Keratinocyte (primary cell): ENCODE measurements at regions not wholly inside any gene's neighbourhood (a gene's known extent, or its start where the extent isn't known, plus 50 kb on each side); places are given as distances from the start of the nearest gene placed in this dataset.
"Not testable (repeated sequence)": the region's sequence is repeated elsewhere in the genome, so short reads cannot be mapped to it uniquely, and the experiment has no call there.

ENCODE experiments used
- DNase-seq: peaks from one replicate; pipeline ENCODE4 v3.0.0-alpha.2; 2011; ENCODE audit warnings: low read depth, missing footprints, low spot score
- FAIRE-seq: peaks from 2 replicates; lab custom pipeline; 2011; peaks lifted over from hg19 to GRCh38; lab: Jason Lieb, UNC
- H2AFZ ChIP-seq: 2 replicates; pipeline ENCODE4 v1.6.0; 2012; ENCODE audit warnings: low read length, control low read depth, inconsistent platforms; ENCODE audit not compliant: control insufficient read depth
- H3K27ac ChIP-seq: 2 replicates; pipeline ENCODE4 v1.5.1; 2011; ENCODE audit warnings: low read length; ENCODE audit not compliant: control insufficient read depth, insufficient read depth
- H3K27me3 ChIP-seq: 3 replicates; pipeline ENCODE4 v1.6.0; 2011; ENCODE audit warnings: low read length; ENCODE audit not compliant: control insufficient read depth, insufficient read depth; ENCODE audit errors: extremely low read depth
- H3K36me3 ChIP-seq, 2 experiments: 2 replicates in 1 of 2; 3 replicates in 1 of 2; pipeline ENCODE4 v1.5.1; 2011; ENCODE audit warnings: low read length in 2 of 2, mild to moderate bottlenecking in 1 of 2; ENCODE audit not compliant: control insufficient read depth in 2 of 2, insufficient read depth in 2 of 2; ENCODE audit errors: extremely low read depth in 1 of 2
- H3K4me1 ChIP-seq: 3 replicates; pipeline ENCODE4 v1.5.1; 2011; ENCODE audit warnings: low read length; ENCODE audit not compliant: control insufficient read depth, insufficient read depth; ENCODE audit errors: extremely low read depth
- H3K4me2 ChIP-seq: 3 replicates; pipeline ENCODE4 v1.6.0; 2011; ENCODE audit warnings: low read depth, low read length; ENCODE audit not compliant: control insufficient read depth, insufficient read depth; ENCODE audit errors: extremely low read depth
- H3K4me3 ChIP-seq, 3 experiments: fragments of 200-600 bp in 1 of 3; sonication (generic) in 1 of 3; 2 replicates in 2 of 3; 3 replicates in 1 of 3; pipeline ENCODE4 v1.5.1; 2011 to 2016; ENCODE audit warnings: low read length in 3 of 3, mild to moderate bottlenecking in 3 of 3, control low read depth in 2 of 3, inconsistent platforms in 1 of 3, low read depth in 1 of 3, mixed read lengths in 1 of 3, mixed run types in 1 of 3, moderate library complexity in 1 of 3; ENCODE audit not compliant: control insufficient read depth in 2 of 3, insufficient read depth in 2 of 3; ENCODE audit errors: extremely low read depth in 1 of 3
- H3K79me2 ChIP-seq: 2 replicates; pipeline ENCODE4 v1.6.0; 2012; ENCODE audit warnings: low read length; ENCODE audit not compliant: control insufficient read depth, insufficient read depth
- H3K9ac ChIP-seq: 3 replicates; pipeline ENCODE4 v1.6.0; 2011; ENCODE audit warnings: low read length; ENCODE audit not compliant: control insufficient read depth, insufficient read depth; ENCODE audit errors: extremely low read depth
- H3K9me1 ChIP-seq: 3 replicates; pipeline ENCODE4 v1.6.0; 2011; ENCODE audit warnings: low read length; ENCODE audit not compliant: control insufficient read depth, insufficient read depth; ENCODE audit errors: extremely low read depth
- H3K9me3 ChIP-seq: 2 replicates; pipeline ENCODE4 v1.5.1; 2012; ENCODE audit warnings: low read depth, low read length; ENCODE audit not compliant: control insufficient read depth
- H4K20me1 ChIP-seq: 3 replicates; pipeline ENCODE4 v1.6.0; 2011; ENCODE audit warnings: low read length; ENCODE audit not compliant: control insufficient read depth, insufficient read depth; ENCODE audit errors: extremely low read depth
- EZH2 ChIP-seq: IDR thresholded peaks from one replicate; pipeline ENCODE4 v1.6.1; 2012; ENCODE audit warnings: inconsistent platforms, mild to moderate bottlenecking, low read length, moderate library complexity
- dilution Hi-C: fragments of 300-500 bp; cut with MboI; formaldehyde crosslinking; loops from one replicate; pipeline ENCODE4 v1.7.0; 2020; ENCODE audit warnings: low sequenced_read_pairs; ENCODE audit not compliant: extremely low pct_ligation_motif_present
- TF ChIP-seq, protein P1 (sequence below), 3 experiments: IDR thresholded peaks in 1 of 3; conservative IDR thresholded peaks in 1 of 3; optimal IDR thresholded peaks in 1 of 3; 2 replicates in 2 of 3; 3 replicates in 1 of 3; pipeline versions ENCODE3 to v1.5.1; 2011; ENCODE audit warnings: low read length in 3 of 3, mild to moderate bottlenecking in 3 of 3, moderate library complexity in 2 of 3, control low read depth in 1 of 3, inconsistent platforms in 1 of 3; ENCODE audit not compliant: insufficient read depth in 2 of 3; ENCODE audit errors: extremely low read depth in 1 of 3

DNA sequence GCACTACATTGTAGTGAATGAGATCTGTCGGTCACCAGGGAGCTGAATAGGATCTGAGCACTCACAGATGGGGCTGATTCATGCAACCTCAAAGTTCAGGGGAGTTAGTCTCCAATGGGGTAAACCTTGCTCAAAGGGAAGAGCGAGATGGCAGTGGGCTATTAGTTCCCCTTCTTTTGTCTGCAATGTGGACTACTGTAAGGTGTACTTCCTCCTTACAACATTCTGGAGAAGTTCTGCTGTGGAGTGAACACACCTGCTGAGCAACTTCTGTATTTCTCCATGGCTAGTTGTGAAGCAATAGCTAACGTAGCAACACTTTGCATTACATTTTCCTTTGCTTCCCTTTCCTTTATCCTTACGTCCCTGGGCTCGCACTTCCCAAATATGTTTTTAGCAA lies 134.3 kb upstream of the B3GAT2 start:
- FAIRE-seq: no peak
- H3K36me3 ChIP-seq: no peaks in the 10 kb centered on the region
- no peaks in the 10 kb centered on the region for H3K27me3 ChIP-seq
- H3K4me2 ChIP-seq: no peak overlapping the region
- no peaks in the 10 kb centered on the region for H4K20me1 ChIP-seq
- no peak for TF ChIP-seq EZH2
- TF ChIP-seq, protein P1, sequence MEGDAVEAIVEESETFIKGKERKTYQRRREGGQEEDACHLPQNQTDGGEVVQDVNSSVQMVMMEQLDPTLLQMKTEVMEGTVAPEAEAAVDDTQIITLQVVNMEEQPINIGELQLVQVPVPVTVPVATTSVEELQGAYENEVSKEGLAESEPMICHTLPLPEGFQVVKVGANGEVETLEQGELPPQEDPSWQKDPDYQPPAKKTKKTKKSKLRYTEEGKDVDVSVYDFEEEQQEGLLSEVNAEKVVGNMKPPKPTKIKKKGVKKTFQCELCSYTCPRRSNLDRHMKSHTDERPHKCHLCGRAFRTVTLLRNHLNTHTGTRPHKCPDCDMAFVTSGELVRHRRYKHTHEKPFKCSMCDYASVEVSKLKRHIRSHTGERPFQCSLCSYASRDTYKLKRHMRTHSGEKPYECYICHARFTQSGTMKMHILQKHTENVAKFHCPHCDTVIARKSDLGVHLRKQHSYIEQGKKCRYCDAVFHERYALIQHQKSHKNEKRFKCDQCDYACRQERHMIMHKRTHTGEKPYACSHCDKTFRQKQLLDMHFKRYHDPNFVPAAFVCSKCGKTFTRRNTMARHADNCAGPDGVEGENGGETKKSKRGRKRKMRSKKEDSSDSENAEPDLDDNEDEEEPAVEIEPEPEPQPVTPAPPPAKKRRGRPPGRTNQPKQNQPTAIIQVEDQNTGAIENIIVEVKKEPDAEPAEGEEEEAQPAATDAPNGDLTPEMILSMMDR (optimal IDR thresholded peaks at IDR 0.05 in 1 of 3, IDR thresholded peaks at IDR 0.05 in 1 of 3, conservative IDR thresholded peaks at IDR 0.05 in 1 of 3; ENCODE audit: extremely low read depth in 1 of 3, insufficient read depth in 2 of 3, low read length in 3 of 3): no peak
- dilution Hi-C loops: no loop called here
- H3K27ac ChIP-seq: no peak overlapping the region
- H3K4me1 ChIP-seq: no peaks in the 10 kb centered on the region
- H3K4me3 ChIP-seq: no peak overlapping the region
- no peaks in the 10 kb centered on the region for H3K9me3 ChIP-seq
- H3K79me2 ChIP-seq: no peaks in the 10 kb centered on the region
- H2AFZ ChIP-seq: no peak overlapping the region
- no peaks in the 10 kb centered on the region for H3K9me1 ChIP-seq
- DNase-seq: no peak
- no peak overlapping the region for H3K9ac ChIP-seq

GRCh38 chr6:71091956-71092355 lies 135.1 kb upstream of the B3GAT2 start:
- H3K9me1 ChIP-seq: no peaks in the 10 kb centered on the region
- TF ChIP-seq, protein P1 (optimal IDR thresholded peaks at IDR 0.05 in 1 of 3, IDR thresholded peaks at IDR 0.05 in 1 of 3, conservative IDR thresholded peaks at IDR 0.05 in 1 of 3; ENCODE audit: extremely low read depth in 1 of 3, insufficient read depth in 2 of 3, low read length in 3 of 3): no peak
- TF ChIP-seq EZH2: no peak
- H3K4me2 ChIP-seq: no peak overlapping the region
- H2AFZ ChIP-seq: no peak overlapping the region
- H3K27me3 ChIP-seq: no peaks in the 10 kb centered on the region
- FAIRE-seq: no peak
- dilution Hi-C loops: no loop called here
- no peaks in the 10 kb centered on the region for H3K79me2 ChIP-seq
- no peaks in the 10 kb centered on the region for H3K4me1 ChIP-seq
- DNase-seq: no peak
- no peaks in the 10 kb centered on the region for H4K20me1 ChIP-seq
- no peak overlapping the region for H3K4me3 ChIP-seq
- H3K36me3 ChIP-seq: no peaks in the 10 kb centered on the region
- no peak overlapping the region for H3K9ac ChIP-seq
- no peak overlapping the region for H3K27ac ChIP-seq
- no peaks in the 10 kb centered on the region for H3K9me3 ChIP-seq

- DNase-seq, H4K20me1 ChIP-seq, H3K36me3 ChIP-seq, H3K9me1 ChIP-seq, H3K27me3 ChIP-seq, H3K27ac ChIP-seq, dilution Hi-C loops, H3K4me2 ChIP-seq, H3K79me2 ChIP-seq, H3K9ac ChIP-seq, H2AFZ ChIP-seq, H3K9me3 ChIP-seq, H3K4me3 ChIP-seq, FAIRE-seq, H3K4me1 ChIP-seq: not testable (repeated sequence)
Measured at GRCh38 chr6:71097264-71097663, 140.4 kb upstream of the B3GAT2 start.
